Umbilical cord (tissue), 1 donor: ENCODE measurements at regions not wholly inside any gene's neighbourhood (a gene's known extent, or its start where the extent isn't known, plus 50 kb on each side); places are given as distances from the start of the nearest gene placed in this dataset.
A peak's percentile ranks its signal among the peaks of the same experiment; 100 is the strongest.
"Not testable (repeated sequence)": the region's sequence is repeated elsewhere in the genome, so short reads cannot be mapped to it uniquely, and the experiment has no call there.

Source experiments
- DNase-seq: peaks from one replicate; pipeline ENCODE4 v3.0.0-alpha.2; 2015; ENCODE audit warnings: low spot score

GRCh38 chr10:63675171-63675570 is 154.0 kb downstream of the REEP3 start:
- peak; percentile 31 for DNase-seq

GRCh38 chr10:63677001-63677400 is 155.8 kb downstream of the REEP3 start:
- no peak for DNase-seq

GRCh38 chr10:63680545-63680944 is 159.3 kb downstream of the REEP3 start:
- not testable (repeated sequence) for DNase-seq

GRCh38 chr10:63681993-63682697 is 160.9 kb downstream of the REEP3 start:
- peak; percentile 93 for DNase-seq

DNA sequence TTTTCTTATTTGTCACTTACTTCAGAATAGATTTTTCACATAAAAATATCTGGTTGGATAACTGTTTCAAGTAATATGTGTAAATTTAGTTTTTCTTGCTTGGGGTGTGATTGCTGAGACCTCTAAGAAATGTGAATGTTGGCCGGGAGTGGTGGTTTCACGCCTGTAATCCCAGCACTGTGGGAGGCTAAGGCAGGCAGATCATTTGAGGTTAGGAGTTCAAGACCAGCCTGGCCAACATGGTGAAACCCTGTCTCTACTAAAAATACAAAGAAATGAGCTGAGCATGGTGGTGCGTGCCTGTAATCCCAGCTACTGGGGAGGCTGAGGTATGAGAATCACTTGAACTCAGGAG is 161.5 kb downstream of the REEP3 start:
- DNase-seq, result not testable (repeated sequence)

DNA sequence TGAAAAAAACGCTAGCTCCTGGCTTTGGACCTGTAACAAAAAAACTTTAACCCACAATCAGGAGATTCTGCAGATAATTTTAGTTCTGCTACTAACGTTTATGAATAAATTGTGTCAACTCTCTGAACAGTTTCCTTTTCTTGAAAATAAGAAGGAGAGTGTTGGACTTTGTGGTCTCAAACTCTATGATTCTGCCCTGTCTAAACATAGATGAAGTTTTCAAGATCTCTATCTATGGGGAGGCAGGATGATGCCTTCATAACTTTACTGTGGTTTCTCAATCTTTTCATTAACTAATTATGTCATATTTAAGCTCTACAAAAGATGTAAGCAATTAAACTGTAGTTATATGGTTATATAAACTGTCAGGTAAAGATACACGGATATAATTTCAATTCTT is 162.0 kb downstream of the REEP3 start:
- DNase-seq, result no peak

DNA sequence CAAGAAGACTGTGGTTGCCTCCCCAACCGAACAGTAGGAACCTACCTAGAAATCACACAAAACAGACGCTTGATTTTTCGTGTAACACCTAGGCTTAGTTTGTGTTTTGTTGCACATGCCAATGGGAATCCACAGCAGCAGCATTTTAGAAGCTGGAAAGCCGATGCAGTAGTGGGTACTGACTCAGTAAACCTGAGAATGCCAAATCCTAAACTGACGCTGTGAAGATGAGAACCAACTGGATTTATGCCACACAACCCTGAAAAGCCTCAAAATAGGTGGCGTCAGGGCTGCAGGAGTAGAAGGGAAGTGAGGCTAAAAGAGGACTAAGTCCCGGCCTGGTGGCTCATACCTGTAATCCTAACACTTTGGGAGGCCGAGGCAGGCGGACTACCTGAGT is 162.5 kb downstream of the REEP3 start:
- DNase-seq, result no peak

DNA sequence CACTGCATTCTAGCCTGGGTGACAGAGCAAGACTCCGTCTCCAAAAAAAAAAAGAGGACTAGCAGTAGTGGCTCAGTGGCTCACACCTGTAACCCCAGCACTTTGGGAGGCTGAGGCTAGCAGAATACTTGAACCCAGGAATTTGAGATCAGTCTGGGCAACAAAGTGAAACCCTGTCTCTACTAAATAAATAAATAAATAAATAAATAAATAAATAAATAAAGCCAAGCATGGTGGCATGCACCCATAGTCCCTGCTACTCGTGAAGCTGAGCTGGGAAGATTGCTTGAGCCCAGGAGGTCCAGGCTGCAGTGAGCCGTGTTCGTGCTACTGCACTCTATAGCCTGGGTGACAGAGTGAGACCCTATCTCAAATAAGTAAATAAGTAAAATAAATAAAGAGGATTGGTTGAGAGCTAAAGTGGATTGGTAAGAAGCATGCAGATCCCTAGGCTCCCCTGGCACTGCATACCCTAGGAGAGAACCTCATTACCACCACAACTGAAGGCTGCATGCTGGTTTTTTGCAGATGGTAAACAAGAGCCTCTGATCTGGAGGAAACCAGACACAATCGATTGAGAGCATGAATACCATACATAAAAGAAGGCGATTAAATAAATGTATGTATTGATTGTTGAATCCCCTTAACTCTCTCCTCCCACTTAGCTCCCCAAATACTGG is 163.2 kb downstream of the REEP3 start:
- DNase-seq, result no peak

DNA sequence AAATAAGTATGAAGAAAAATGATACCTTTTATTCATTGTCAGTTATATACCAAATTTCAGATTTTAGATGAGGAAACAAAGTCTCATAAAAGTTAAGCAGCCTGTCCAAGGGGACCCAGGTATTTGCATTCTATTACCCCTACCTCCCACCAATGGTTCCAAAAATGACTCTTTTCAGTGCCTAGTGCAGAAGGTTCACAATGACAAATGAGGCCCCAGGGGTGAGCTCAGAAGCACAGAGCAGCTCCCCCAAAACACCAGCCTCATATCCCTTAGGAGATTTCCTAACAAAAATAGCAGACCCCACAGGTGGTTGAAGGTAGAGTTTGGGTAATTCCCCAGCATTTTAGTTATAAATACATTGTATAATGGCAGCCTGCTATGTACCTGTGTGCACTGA is 168.6 kb downstream of the REEP3 start:
- DNase-seq, result no peak

- DNase-seq, result no peak
Measured at GRCh38 chr10:63692220-63692896, 171.2 kb downstream of the REEP3 start.

- not testable (repeated sequence) for DNase-seq
Measured at GRCh38 chr10:63693021-63693420, 171.8 kb downstream of the REEP3 start.

DNA sequence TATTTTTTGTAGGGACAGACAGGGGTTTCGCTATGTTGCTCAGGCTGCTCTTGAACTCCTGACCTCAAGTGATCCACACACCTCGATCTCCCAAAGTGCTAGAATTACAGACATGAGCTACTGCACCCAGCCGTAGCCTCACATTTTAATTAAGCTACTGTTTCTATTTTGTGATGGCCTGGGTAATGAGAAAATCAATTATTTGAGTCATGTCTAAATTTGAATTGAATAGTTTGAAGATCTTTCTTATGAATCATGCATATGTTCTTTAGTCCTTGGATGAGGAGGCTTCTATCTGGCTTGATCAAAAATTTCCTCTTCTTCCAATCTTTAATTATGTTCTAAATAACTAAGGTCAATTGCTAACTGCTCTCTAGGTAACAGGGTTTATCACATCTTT is 175.0 kb downstream of the REEP3 start:
- DNase-seq, result no peak

- no peak for DNase-seq
Measured at GRCh38 chr10:63697956-63698786, 177.0 kb downstream of the REEP3 start.

DNA sequence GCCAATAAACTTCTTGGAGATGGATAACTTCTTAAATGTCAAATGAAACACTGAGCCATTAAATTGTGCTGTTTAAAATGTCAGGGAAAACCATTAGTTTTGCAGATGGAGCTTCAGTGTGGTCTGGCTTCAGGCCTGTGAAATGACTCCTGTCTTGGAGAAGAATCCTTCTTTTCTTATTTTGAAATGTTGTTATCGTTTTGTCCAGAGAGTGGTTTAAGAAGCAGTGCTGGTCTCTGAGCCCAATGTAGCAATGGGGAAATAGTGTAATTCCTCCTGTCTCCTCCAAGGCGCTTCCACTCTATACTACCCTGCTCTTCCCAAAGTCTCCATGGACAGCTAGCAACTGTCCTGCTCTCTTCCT is 177.6 kb downstream of the REEP3 start:
- no peak for DNase-seq

DNA sequence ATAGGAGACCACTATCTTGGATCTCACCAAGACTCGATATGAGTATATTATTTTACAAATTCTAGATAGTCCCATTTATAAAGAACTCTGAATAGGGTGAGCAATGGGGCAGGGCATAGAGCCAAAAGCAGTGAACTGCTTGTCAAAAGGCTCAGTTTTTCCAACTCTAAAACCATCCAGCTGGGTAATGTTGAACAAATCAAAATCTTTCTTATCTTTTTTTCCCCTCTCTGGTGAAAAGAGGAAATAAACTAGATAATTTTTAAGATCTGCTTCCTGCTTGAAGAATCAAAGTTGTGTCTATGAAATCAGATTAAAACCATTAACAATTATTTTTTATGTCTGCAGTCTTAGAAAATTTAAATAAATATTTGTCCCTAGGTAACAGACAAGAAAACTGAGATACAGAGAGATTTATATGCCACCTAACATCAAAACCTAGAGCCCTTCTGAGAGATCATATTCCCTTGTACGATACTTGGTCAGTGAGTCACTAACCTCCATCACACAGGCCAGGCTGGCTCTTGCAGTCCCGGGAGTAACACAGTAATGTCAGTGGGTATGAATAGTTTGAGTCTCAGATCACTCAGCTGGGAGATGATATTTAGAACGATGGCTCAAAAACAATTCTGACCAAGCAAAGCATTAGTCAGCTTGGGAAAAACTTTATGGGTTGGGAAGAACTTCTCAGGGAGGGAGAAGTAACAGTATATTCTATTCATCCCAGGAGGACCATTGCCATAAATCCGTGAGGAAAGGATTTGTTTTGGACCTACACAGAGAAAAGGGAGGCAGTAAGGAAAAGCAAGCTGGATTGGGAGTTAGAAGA is 178.8 kb downstream of the REEP3 start:
- peak; percentile 78 for DNase-seq

GRCh38 chr10:63700631-63701156 is 179.5 kb downstream of the REEP3 start:
- DNase-seq, result no peak

DNA sequence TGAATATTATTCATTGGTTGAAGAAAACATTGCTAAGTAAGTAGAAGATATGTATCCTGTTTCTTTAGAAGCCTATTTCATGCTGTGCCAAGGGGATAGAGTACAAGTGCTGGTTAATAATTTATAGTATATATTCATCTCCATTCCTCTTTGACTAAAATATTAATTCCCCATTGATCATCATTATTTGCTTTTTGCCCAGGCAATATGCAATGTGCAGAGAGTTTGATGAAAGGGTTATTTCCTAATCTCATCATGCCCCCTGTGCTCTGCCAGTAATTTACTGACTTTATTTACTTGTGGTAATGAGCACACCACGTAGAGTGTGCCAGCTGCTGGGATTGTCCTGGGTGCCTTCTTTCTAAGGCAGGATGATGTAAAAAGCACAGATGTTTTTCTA is 180.9 kb downstream of the REEP3 start:
- no peak for DNase-seq

DNA sequence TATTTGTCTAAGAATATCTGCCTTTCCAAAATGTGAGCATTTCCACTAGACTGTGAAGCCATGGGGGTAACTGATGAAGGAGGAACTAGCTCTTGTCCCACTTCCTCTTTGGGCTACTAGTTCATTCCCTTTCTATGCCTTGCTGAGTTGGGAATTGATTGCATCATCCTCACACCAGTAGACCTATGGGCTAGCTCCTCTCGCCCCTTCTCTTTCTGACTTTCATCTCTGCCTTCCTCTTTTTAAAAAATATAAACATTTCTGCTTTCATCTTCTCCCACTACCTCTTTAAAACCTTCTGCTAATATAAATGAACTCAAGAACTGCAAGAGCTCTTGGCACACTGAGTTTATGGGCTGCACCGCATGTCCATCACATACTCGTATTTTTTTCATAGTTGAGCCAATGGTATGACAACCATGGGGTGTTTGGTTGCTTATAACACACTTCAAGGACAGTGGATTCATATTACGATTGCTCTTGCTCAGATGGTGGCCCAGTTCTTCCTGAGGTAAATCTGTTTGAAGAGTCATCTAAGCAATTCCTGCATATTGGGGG is 182.0 kb downstream of the REEP3 start:
- peak; percentile 57 for DNase-seq

DNA sequence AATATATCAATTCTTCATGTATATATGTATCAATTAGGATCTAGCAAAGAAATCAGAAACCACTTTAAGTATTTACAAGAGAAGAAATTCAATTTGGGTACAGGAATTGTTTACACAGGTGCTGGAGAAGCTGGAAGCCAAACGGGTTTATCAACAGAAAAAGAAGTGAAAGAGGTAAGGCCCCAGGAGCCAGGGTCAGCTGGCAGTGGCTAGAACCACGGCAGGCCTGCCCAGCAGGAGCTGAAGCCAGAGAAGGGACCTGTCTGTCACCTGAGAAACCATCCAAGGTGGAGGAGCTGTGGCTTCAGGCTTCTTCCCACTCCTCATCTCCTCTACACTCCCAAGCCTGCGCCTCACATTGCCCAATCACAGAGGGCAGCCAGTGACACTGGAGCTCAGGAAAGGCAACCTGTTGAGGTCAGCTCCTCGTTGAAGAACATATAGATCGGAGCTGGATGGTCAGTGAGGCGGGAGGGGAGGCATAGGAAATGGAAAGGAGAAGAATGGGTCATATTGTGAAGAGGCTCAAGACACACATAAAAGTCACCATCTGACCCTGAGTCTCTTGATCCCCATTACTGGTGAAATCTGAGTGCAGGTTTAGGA is 182.6 kb downstream of the REEP3 start:
- no peak for DNase-seq

DNA sequence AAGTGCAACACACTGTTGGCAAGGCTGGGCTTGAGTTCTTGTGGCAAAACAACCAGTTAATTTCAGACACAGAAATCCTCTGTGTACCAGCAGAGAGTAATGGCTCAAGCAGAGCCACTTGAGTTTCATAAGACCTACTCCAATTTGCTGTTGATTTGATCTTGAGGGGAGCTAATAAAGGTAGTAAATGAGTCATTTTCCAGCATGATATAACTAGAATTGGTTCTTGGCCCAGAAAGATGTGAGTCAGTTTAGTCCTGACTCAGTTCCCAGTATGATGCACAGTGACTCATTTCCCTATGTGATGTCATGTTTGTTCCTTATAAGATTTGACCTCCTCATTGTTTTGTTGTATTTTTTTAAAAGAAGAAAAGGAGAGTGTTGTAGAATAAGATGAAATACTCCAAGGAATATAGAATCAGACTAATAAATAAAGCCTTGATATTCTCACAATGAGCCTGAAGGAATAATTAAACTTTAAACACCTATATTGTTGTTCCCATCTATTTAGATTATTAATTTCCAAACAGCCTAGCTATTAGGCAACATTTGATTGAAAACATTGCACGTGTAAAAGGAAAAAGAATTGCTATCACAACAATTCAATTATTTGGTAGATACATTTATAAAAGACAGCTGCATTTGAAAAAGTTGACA is 186.2 kb downstream of the REEP3 start:
- DNase-seq, result peak; percentile 89
